ENCODE measurements at regions not wholly inside any gene's neighbourhood (a gene's known extent, or its start where the extent isn't known, plus 50 kb on each side); places are given as distances from the start of the nearest gene placed in this dataset.
"Not testable (repeated sequence)": the region's sequence is repeated elsewhere in the genome, so short reads cannot be mapped to it uniquely, and the experiment has no call there.

- no peak for DNase-seq
These were observed 124.6 kb upstream of the CXADR start for GRCh38 chr21:17388226-17388625.

- no peak for DNase-seq
These were observed 123.5 kb upstream of the CXADR start for GRCh38 chr21:17389311-17389710.

- no peak for DNase-seq
These were observed 122.3 kb upstream of the CXADR start for GRCh38 chr21:17390569-17390968.

GRCh38 chr21:17391811-17392340 lies 121.0 kb upstream of the CXADR start:
- DNase-seq: no peak

GRCh38 chr21:17393413-17393812 lies 119.4 kb upstream of the CXADR start:
- no peak for DNase-seq

- no peak for DNase-seq
These were observed 115.9 kb upstream of the CXADR start for GRCh38 chr21:17396948-17397347.

GRCh38 chr21:17397703-17398102 lies 115.1 kb upstream of the CXADR start:
- no peak for DNase-seq

- not testable (repeated sequence) for DNase-seq
These were observed 113.9 kb upstream of the CXADR start for GRCh38 chr21:17398954-17399353.

GRCh38 chr21:17402937-17403336 lies 109.9 kb upstream of the CXADR start:
- no peak for DNase-seq

GRCh38 chr21:17406202-17406601 lies 106.6 kb upstream of the CXADR start:
- no peak for DNase-seq

GRCh38 chr21:17414766-17415165 lies 98.1 kb upstream of the CXADR start:
- DNase-seq: no peak

- DNase-seq: no peak
These were observed 96.7 kb upstream of the CXADR start for GRCh38 chr21:17416139-17416538.

- no peak for DNase-seq
These were observed 89.9 kb upstream of the CXADR start for GRCh38 chr21:17422931-17423330.

GRCh38 chr21:17427157-17427556 lies 85.7 kb upstream of the CXADR start:
- DNase-seq: no peak

- DNase-seq: no peak
These were observed 84.9 kb upstream of the CXADR start for GRCh38 chr21:17427831-17428483.

GRCh38 chr21:17428484-17428869 lies 84.4 kb upstream of the CXADR start:
- no peak for DNase-seq

- no peak for DNase-seq
These were observed 83.9 kb upstream of the CXADR start for GRCh38 chr21:17428980-17429379.

GRCh38 chr21:17429936-17430335 lies 82.9 kb upstream of the CXADR start:
- DNase-seq: no peak

GRCh38 chr21:17432732-17433057 lies 80.1 kb upstream of the CXADR start:
- no peak for DNase-seq

GRCh38 chr21:17433730-17434129 lies 79.1 kb upstream of the CXADR start:
- no peak for DNase-seq

- no peak for DNase-seq
These were observed 77.0 kb upstream of the CXADR start for GRCh38 chr21:17435565-17436543.

GRCh38 chr21:17436626-17437111 lies 76.2 kb upstream of the CXADR start:
- no peak for DNase-seq

GRCh38 chr21:17438635-17439034 lies 74.2 kb upstream of the CXADR start:
- DNase-seq: no peak

GRCh38 chr21:17440969-17441368 lies 71.9 kb upstream of the CXADR start:
- no peak for DNase-seq
